Mesendoderm (in vitro differentiated cells): ENCODE measurements at regions not wholly inside any gene's neighbourhood (a gene's known extent, or its start where the extent isn't known, plus 50 kb on each side); places are given as distances from the start of the nearest gene placed in this dataset.

ENCODE experiments used
- DNase-seq: peaks from one replicate; pipeline ENCODE4 v3.0.0; 2013
- H2AK5ac ChIP-seq: 2 replicates; pipeline ENCODE4 v1.6.1; 2013; ENCODE audit warnings: low read length, inconsistent platforms
- H2BK120ac ChIP-seq: 2 replicates; pipeline ENCODE4 v1.6.1; 2013; ENCODE audit warnings: low read depth, mild to moderate bottlenecking, low read length, moderate library complexity, mixed read lengths
- H2BK15ac ChIP-seq: replicated peaks from 2 replicates; pipeline ENCODE4 v1.6.1; 2013; ENCODE audit warnings: low read depth, mild to moderate bottlenecking, moderate library complexity
- H2BK5ac ChIP-seq: 2 replicates; pipeline ENCODE4 v1.6.1; 2013; ENCODE audit warnings: low read length, inconsistent platforms
- H3K18ac ChIP-seq: 2 replicates; pipeline ENCODE4 v1.6.1; 2013; ENCODE audit warnings: mild to moderate bottlenecking, low read length, mixed read lengths
- H3K23ac ChIP-seq: one replicate; pipeline ENCODE4 v1.6.1; 2013; ENCODE audit warnings: low read length
- H3K27ac ChIP-seq: 2 replicates; pipeline ENCODE4 v1.5.1; 2013; ENCODE audit warnings: low read depth, mild to moderate bottlenecking, inconsistent platforms, low read length, moderate library complexity
- H3K27me3 ChIP-seq: 2 replicates; pipeline ENCODE4 v1.6.1; 2013; ENCODE audit warnings: low read length, control low read depth, mild to moderate bottlenecking, inconsistent platforms; ENCODE audit not compliant: insufficient read depth, poor library complexity
- H3K36me3 ChIP-seq: 2 replicates; pipeline ENCODE4 v1.6.1; 2013; ENCODE audit warnings: low read length, inconsistent platforms; ENCODE audit not compliant: control insufficient read depth, insufficient read depth
- H3K4ac ChIP-seq: one replicate; pipeline ENCODE4 v1.6.1; 2013; ENCODE audit warnings: low read depth, mild to moderate bottlenecking, low read length, moderate library complexity
- H3K4me1 ChIP-seq: 2 replicates; pipeline ENCODE4 v1.6.1; 2013; ENCODE audit warnings: low read depth, low read length, inconsistent platforms; ENCODE audit not compliant: control insufficient read depth
- H3K4me2 ChIP-seq: 2 replicates; pipeline ENCODE4 v1.6.1; 2013; ENCODE audit warnings: low read length
- H3K4me3 ChIP-seq: 2 replicates; pipeline ENCODE4 v1.5.1; 2013; ENCODE audit warnings: mild to moderate bottlenecking, low read length
- H3K56ac ChIP-seq: one replicate; pipeline ENCODE4 v1.6.1; 2013; ENCODE audit warnings: low read length
- H3K79me1 ChIP-seq: 2 replicates; pipeline ENCODE4 v1.6.1; 2013; ENCODE audit warnings: low read length, inconsistent platforms
- H3K79me2 ChIP-seq: 2 replicates; pipeline ENCODE4 v1.6.1; 2013; ENCODE audit warnings: mild to moderate bottlenecking, low read length; ENCODE audit not compliant: control insufficient read depth, insufficient read depth
- H3K9ac ChIP-seq: 2 replicates; pipeline ENCODE4 v1.6.1; 2013; ENCODE audit warnings: low read length, inconsistent platforms
- H4K5ac ChIP-seq: one replicate; pipeline ENCODE4 v1.6.1; 2013; ENCODE audit warnings: low read length
- H4K8ac ChIP-seq: one replicate; pipeline ENCODE4 v1.6.1; 2013; ENCODE audit warnings: low read depth, mild to moderate bottlenecking, control low read depth, low read length, moderate library complexity
- WGBS: extraction: QIAGEN DNeasy Blood & Tissue Kit; methylation state at CpG from one replicate; pipeline ENCODE4 v1.1.7; 2013; ENCODE audit warnings: low lambda C conversion rate, missing lambda C conversion rate; ENCODE audit not compliant: insufficient coverage; ENCODE audit errors: extremely low coverage; 5-methylcytosine and 5-hydroxymethylcytosine counted together

- DNase-seq = no peak
- WGBS = no CpG with 5 or more reads among the region's 4 CpGs
- H3K4me2 ChIP-seq = no peak overlapping the region
Measured at GRCh38 chr12:126768517-126768916, 1498.5 kb upstream of the TMEM132C start.

GRCh38 chr12:126770188-126770587, 1496.8 kb upstream of the TMEM132C start:
- no peaks in the 10 kb centered on the region for H3K36me3 ChIP-seq

More at GRCh38 chr12:126768517-126768916, 1498.5 kb upstream of the TMEM132C start:
- Histone ChIP-seq H3K23ac (no peak overlapping the region), H3K9ac (no peak overlapping the region), H4K5ac (no peak overlapping the region), H3K4me1 (no peaks in the 10 kb centered on the region), H2AK5ac (no peak overlapping the region), H2BK5ac (no peak overlapping the region), H2BK15ac (no peak overlapping the region), H3K79me1 (no peaks in the 10 kb centered on the region), H3K56ac (no peak overlapping the region), H2BK120ac (no peak overlapping the region), H3K4me3 (no peak overlapping the region), H3K27ac (no peak overlapping the region), H3K4ac (no peak overlapping the region), H3K36me3 (no peaks in the 10 kb centered on the region), H3K18ac (no peak overlapping the region), H3K27me3 (no peaks in the 10 kb centered on the region), H3K79me2 (no peaks in the 10 kb centered on the region), H4K8ac (no peak overlapping the region)

GRCh38 chr12:126772171-126772864, 1494.7 kb upstream of the TMEM132C start:
- Histone ChIP-seq H3K36me3 (no peaks in the 10 kb centered on the region), H3K4me2 (no peak overlapping the region), H2AK5ac (no peak overlapping the region), H3K4me1 (no peaks in the 10 kb centered on the region), H3K79me1 (no peaks in the 10 kb centered on the region), H4K8ac (no peak overlapping the region), H3K56ac (no peak overlapping the region), H3K9ac (no peak overlapping the region), H4K5ac (no peak overlapping the region), H3K79me2 (no peaks in the 10 kb centered on the region), H2BK120ac (no peak overlapping the region), H3K4ac (no peak overlapping the region), H3K4me3 (no peak overlapping the region), H3K23ac (no peak overlapping the region), H3K27me3 (no peaks in the 10 kb centered on the region), H3K18ac (no peak overlapping the region), H3K27ac (no peak overlapping the region), H2BK15ac (no peak overlapping the region), H2BK5ac (no peak overlapping the region)
- peak; percentile 25 for DNase-seq
- no CpG with 5 or more reads among the region's 18 CpGs for WGBS

More at GRCh38 chr12:126770188-126770587, 1496.8 kb upstream of the TMEM132C start:
- Histone ChIP-seq H3K9ac (no peak overlapping the region), H4K8ac (no peak overlapping the region), H3K4me3 (no peak overlapping the region), H3K27ac (no peak overlapping the region), H3K56ac (no peak overlapping the region), H2BK5ac (no peak overlapping the region), H3K79me2 (no peaks in the 10 kb centered on the region), H2BK15ac (no peak overlapping the region), H3K23ac (no peak overlapping the region), H3K27me3 (no peaks in the 10 kb centered on the region), H3K4ac (no peak overlapping the region), H3K18ac (no peak overlapping the region), H4K5ac (no peak overlapping the region), H3K4me2 (no peak overlapping the region), H2AK5ac (no peak overlapping the region), H2BK120ac (no peak overlapping the region), H3K79me1 (no peaks in the 10 kb centered on the region), H3K4me1 (no peaks in the 10 kb centered on the region)
- no CpG with 5 or more reads among the region's 3 CpGs for WGBS
- no peak for DNase-seq

- no CpG with 5 or more reads among the region's 5 CpGs for WGBS
Measured at GRCh38 chr12:126773012-126773411, 1494.0 kb upstream of the TMEM132C start.

GRCh38 chr12:126773491-126773890, 1493.5 kb upstream of the TMEM132C start:
- WGBS = no CpG with 5 or more reads among the region's 1 CpG
- Histone ChIP-seq H3K4ac (no peak overlapping the region), H4K8ac (no peak overlapping the region), H3K4me1 (no peaks in the 10 kb centered on the region), H3K79me2 (no peaks in the 10 kb centered on the region), H3K9ac (no peak overlapping the region), H3K79me1 (no peaks in the 10 kb centered on the region), H3K56ac (no peak overlapping the region), H2BK5ac (no peak overlapping the region), H3K18ac (no peak overlapping the region), H3K23ac (no peak overlapping the region), H2AK5ac (no peak overlapping the region), H3K27me3 (no peaks in the 10 kb centered on the region), H3K4me3 (no peak overlapping the region), H2BK15ac (no peak overlapping the region), H4K5ac (no peak overlapping the region), H2BK120ac (no peak overlapping the region), H3K27ac (no peak overlapping the region), H3K4me2 (no peak overlapping the region), H3K36me3 (no peaks in the 10 kb centered on the region)
- no peak for DNase-seq

More at GRCh38 chr12:126773012-126773411, 1494.0 kb upstream of the TMEM132C start:
- Histone ChIP-seq H2BK5ac (no peak overlapping the region), H3K79me1 (no peaks in the 10 kb centered on the region), H3K4me3 (no peak overlapping the region), H3K56ac (no peak overlapping the region), H2BK120ac (no peak overlapping the region), H3K4me1 (no peaks in the 10 kb centered on the region), H3K36me3 (no peaks in the 10 kb centered on the region), H3K4me2 (no peak overlapping the region), H3K4ac (no peak overlapping the region), H3K27ac (no peak overlapping the region), H3K79me2 (no peaks in the 10 kb centered on the region), H3K18ac (no peak overlapping the region), H4K5ac (no peak overlapping the region), H3K27me3 (no peaks in the 10 kb centered on the region), H3K23ac (no peak overlapping the region), H3K9ac (no peak overlapping the region), H2BK15ac (no peak overlapping the region), H4K8ac (no peak overlapping the region), H2AK5ac (no peak overlapping the region)
- peak; percentile 23 for DNase-seq
